HG03159 (cell line): ENCODE measurements at regions not wholly inside any gene's neighbourhood (a gene's known extent, or its start where the extent isn't known, plus 50 kb on each side); places are given as distances from the start of the nearest gene placed in this dataset.
"Not testable (repeated sequence)": the region's sequence is repeated elsewhere in the genome, so short reads cannot be mapped to it uniquely, and the experiment has no call there.

Experiments
- ATAC-seq: cut with Tn5 transposase; IDR thresholded peaks from one replicate; pipeline ENCODE4 v1.9.1; 2021; ENCODE audit warnings: mild to moderate bottlenecking, moderate library complexity; ENCODE audit not compliant: unreplicated experiment

DNA sequence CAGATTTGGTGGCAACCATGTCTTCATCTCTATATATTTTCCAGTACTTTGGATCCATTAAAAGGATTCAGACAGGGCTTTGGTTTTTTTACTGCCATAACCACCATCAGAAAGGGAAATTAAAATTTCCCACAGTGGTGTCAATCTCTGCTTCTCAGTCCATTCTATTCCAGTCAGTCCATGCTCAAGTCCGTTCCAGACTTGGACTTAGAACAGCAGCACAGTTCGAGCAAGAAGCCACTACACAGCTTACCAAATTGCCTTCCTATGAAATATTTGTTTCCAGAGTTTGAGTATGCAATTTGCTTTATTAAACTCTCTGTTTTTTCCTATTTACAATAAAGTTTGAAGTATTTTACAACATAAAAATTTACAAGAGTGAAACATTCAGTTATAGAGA lies 306.5 kb upstream of the GULP1 start:
- ATAC-seq: no peak

DNA sequence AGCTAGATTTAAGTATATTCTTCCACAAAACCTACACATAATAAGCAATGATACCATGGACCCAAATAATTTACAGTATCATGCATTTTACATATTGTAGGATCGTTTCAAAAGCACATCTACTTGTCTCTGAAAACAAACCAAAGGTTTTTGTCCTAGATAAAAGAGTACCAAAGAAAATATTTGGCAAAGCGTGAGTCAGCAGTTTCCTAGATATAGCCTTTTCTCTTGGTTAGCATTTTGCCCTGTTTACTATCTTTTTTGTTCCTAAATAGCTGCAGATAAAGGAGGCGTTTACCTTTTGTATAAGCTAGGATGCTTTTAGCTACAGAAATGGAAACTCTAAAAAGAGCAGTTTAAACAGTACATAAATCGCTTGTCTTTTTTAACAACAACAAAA lies 305.8 kb upstream of the GULP1 start:
- no peak for ATAC-seq

DNA sequence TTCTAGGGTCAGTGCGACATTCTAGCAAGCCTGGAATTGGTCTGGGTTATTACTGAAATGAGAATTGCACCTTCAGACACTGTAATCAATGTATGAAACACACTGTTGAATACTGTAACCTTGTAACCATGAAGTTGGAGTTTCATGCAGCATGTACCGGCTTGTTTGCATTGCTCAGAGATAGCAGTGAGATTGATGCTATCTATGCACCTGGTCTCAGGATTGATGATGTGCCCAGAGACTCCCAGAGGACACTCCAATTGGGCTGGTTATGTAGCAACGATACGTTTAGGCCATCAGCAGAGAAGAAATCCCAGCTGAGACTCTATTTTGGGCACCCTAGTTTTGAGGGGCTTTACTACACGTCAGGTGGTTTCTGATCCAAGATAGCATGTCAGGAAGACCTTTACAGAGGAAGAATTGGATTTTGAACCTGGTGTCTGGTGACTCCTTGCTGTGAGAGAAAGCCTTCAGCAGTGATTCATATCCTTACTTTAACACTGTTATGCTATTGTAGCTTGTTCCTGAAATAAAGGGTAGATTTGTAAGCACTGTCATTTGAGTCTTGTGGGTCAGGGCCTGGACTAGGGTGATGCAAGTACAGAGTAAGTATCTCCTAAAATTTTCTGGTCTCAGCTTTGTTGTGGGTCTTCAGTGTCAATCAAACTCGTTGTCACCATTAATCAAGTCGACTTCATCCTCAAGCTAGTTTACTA lies 305.1 kb upstream of the GULP1 start:
- no peak for ATAC-seq

DNA sequence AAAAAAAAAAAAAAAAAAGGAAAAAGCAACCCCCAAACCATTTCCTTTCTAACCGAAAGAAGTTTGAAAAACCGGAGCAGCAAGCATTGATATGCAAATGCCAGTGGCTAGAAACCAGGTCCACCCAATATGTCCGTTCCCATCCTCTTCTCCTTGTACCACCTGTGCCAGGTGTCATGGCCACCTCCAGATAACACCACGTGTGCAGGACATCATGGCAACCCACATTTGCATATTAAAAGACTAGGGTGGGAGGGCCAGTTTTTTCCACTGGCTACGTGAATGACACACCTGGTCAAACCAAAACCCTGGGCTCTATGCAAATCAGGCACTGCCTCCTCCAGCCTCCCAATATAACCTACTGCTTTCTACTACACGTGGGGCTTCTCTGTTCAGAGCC lies 303.3 kb upstream of the GULP1 start:
- no peak for ATAC-seq

DNA sequence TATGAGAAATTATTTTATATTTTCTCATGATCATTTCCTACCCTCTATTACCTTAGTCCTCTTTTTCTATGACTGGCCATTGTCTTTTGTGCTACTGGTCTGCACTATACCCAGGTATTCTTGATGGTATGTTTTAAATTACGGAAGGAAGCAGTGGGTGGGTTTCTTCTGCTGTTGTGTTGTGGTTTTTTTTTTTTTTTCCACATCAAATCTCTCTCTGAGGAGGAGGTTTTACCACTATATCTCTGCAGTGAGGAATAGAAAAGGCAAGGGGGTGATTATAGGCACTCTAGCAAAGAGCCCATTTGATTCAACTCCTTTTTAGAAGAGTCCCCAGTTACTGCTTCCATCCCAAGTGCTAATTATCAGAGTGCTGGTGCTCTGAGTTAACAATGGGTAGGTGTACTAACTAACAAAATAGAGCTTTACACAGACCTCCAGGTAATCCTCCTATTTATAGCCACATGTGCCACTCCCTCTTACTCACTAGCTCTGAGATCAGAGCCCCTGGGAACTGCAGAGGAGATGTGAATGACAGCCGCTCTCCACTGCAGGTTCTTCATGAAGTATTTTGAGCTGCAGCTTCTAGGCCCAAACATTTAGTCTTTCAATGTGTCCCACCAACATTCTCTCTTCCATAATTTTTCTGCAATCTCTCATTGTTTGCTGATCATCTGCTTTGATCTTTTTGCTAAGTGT lies 301.6 kb upstream of the GULP1 start:
- no peak for ATAC-seq

DNA sequence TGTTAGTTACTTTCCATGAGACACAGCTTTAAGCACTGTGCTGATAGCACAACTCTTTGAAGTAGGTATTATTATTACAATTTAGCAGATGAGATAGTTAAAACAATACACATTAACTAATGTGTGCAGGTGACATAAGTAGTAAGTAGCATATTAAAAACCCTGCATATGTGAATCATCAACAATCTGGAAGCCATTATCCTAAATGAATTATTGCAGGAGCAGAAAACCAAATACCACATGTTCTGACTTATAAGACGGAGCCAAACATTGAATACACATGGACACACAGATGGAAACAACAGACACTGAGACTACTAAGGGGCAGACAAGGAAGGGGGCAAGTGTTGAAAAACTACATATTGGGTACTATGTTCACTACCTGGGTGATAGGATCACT lies 300.3 kb upstream of the GULP1 start:
- ATAC-seq: no peak

DNA sequence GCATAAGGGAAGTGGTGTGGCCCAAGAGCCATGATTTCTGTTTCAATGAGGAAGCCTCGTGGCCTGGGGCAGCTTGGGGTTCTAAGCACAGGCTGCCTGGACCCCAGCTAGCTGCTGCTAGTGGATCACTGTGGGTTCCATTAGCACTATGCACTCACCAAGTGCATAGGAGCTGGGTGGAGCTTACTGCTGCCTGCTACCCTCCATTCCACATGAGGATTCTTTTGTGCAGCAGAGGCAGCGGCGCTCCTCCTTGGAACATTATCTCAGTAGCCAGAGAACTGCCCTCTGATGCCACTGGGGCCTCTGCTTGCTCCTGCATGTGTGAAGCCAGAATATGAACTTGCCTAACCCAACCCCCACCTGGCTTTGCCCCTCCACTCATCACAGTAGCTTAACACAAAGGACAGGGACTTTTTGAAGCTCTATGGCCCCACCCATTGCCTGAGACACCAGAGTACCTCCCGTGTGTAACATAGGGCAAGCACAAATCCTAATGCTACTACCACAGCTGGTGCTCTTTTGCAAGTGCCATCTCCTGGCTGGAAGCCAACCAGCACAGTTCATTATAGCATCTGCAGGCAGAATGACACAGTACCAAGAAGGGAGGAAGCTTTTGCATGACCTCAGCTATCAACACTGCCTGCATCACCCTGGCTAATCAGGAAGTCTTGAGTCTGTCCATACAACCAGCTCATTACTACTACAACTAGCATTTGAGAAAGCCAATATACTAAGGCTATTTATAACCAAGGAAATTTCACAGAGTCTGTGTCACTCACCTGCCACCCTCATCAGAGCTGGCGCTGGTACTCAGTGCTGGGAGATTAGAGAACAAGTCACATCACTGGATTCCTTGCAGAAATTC lies 297.0 kb upstream of the GULP1 start:
- ATAC-seq: no peak

DNA sequence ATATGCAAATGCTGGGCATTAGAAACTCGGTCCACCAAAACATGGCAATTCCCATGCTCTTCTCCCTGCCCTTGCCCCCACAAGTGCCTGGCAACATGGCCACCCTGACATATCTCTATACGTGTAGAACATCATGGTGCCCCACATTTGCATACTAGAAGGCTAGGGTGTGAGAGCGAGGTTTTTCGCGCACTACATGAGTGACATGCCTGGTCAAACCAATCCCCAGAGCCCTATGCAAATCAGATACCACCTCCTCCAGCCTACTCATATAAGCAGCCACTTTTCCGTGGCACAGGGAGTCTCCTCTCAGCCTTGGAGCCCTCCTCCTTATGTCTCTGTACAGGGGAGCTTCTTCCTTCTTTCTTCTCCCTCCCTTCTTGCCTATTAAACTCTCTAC lies 296.1 kb upstream of the GULP1 start:
- no peak for ATAC-seq

DNA sequence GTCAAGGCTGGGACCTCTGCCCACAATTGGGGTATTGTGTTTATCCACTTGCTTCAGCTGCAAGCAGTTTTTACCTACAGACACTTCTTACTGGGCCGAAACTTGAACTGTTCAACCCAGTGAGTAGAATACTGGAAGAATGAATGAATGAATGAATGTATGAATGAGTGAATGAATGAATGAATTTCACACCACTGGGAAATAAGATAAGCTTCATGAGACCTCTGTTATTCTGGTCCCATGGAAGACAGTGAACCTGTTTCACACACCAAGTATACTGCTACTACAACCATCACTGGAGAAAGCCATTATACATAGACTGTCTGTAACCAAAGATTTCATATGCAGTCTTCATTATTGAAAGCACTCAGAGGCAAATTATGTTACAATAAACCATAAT lies 295.0 kb upstream of the GULP1 start:
- no peak for ATAC-seq

DNA sequence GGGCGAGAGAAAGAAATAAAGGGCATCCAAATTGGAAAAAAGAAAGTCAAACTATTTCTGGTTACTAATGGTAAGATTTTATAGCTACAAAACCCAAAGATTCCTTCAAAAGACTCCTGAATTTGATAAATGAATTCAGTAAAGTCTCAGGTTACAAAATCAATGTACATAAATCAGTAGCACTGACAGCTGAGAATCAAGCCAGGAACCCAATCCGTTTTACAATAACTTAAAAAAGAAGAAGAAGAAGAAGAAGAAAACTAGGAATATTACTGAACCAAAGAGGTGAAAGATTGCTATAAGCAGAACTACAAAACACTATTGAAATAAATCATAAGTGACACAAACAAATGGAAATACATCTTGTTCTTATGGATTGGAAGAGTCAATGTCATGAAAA lies 291.5 kb upstream of the GULP1 start:
- no peak for ATAC-seq

DNA sequence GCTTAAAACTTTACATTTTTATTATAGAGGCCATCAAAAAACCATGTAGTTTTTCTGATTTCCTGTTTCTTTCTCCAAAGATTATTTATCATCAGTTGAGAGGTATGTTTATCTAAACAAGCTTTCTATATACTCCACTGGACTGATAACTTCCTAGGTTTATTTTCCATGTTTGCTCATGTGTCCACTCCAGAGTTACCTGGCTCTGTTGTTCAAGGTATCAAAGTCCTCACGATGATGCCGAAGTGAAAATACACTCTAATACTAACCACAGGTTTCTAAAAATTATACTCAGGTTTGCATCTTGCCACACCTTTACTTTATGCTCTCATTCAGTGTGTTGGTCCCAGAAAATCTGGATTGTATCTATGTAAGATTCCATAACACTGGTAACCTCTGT lies 287.9 kb upstream of the GULP1 start:
- ATAC-seq: no peak

DNA sequence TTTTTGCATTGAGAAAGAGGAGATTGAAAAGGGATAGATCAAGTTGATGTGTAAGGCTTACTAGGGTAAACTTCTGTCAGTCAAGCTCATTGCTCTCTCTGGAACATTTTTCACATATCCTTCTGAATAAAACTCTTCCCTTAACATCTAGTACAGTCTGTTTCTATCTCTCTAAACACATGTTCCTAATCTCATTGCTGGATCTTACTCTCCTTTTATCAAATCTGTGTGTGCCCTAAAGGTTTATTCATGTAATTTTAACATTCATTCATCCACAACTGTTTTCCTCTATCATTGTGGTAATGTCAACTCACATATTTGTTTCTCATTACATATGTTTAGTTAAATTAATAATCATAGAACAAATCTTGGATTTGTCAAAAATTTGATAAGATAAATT lies 277.9 kb upstream of the GULP1 start:
- no peak for ATAC-seq

DNA sequence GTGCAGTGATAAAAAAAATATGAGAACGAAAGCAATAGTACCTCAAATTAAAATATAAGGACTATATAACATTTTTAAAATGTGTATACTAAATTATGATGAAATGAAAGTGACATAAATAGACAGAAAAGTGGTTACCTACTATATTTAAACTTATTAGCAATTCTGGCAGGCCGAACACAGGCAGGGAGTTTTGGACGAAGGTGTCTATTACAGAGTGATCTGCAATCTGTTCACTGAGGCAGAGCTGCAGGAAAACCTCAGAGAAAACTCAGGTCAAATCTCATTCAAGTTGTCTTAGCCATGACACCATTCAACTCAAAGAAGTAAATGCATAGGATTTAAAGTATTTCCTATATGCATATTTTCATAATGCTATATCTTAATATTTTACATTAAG lies 274.8 kb upstream of the GULP1 start:
- no peak for ATAC-seq

DNA sequence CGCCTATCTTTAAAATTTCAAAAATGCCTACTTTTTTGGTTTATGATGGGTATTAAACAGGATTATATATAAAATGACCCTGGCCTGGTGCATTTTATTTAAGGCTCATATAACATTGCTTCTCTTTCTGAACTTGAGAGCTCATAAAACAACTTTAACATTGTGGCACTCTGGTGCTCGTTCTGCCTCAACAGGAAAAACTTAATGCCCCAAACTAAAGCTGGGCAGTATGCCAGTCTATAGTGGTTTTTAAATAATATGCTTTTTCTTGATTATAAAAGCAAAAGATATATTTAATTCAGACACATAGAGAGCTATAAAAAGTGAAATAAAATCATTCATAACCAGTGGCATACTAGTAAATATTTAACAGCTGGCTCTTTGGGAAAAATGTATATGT lies 269.3 kb upstream of the GULP1 start:
- ATAC-seq: no peak

DNA sequence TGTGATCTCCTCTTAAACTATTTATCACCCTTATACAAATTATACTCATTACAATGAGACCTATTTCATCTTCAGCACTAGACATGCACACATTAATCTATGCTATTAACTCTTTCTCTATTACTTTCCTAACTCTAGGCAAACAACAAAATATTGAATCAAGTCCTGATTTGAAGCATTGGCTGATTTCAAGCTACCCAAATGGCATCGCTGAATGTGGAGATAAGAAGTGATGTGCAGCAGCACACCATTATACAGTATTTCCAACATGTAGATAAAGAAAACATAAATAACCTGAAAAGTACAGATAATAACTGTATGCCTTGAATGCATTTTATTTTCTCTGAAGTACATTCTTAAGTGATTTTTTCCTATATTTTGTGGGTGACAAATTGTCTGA lies 268.6 kb upstream of the GULP1 start:
- no peak for ATAC-seq

DNA sequence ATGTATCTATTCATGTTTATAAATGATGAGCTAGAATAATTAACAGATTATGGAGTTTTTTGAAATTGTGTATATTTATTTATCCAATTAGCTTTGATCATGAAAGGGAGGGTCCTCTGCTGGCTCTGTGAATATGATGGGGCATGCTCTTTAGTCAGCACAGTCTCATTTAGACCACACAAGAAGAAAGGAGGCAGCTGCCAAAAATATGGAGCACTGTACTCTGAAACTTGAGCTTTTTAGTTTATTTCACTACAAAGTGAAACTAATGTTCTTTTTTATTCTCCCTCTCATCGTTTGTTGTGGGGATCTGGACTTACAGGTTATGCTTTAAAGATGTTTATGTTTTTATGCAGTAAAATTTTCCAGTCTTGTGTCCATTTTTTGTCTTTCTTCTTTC lies 266.9 kb upstream of the GULP1 start:
- no peak for ATAC-seq

DNA sequence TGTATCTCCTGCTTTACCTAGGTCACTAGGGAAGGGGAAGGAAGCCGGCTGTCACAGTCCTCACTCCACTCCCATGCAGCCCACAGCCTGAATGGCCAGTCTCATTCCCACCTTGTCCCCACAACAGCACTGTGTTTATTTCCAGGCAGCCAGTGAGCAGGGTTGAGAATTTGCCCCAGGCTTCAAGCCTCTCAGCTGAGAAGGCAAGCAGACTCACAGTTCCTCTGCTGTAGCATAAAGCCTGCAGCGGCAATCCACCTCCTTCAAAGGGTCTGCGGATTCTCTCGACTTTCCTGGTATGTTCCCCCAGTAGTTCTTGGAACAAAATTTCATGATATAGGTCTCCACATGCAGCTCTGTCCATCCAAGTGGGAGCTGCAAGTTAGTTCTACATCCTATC lies 262.9 kb upstream of the GULP1 start:
- ATAC-seq: no peak

DNA sequence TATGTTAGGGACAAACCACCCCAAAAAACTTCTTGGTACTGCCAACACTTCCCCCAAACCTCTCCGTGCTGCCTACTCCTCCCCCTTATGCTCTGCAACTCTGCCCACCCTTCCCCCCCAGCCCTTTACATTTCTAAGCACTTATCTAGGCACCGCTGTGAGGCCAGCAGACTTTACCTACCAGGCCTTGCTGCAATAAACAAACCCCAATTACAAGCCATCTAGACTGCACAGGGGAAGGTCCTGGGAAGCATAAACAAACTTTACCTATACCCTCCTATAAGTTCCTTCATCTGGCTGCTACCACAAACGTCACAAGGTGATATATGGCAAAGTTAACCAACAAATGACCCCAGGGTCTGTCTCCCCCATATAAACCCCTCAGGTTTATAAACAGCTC lies 259.4 kb upstream of the GULP1 start:
- no peak for ATAC-seq

DNA sequence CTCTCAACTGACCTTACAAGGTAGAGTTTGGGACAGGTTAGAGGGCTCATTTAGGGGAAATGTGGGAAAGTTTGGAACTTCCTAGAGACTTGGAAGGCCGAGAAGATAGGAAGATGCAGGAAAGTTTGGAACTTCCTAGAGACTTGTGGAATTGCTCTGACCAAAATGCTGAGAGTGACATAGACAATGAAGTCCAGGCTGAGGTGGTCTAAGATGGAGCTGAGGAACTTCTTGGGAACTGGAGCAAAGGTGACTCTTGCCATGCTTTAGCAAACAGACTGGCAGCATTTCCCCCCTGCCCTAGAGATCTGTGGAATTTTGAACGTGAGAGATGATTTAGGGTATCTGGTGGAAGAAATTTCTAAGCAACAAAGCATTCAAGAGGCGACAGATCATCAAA lies 258.9 kb upstream of the GULP1 start:
- no peak for ATAC-seq

DNA sequence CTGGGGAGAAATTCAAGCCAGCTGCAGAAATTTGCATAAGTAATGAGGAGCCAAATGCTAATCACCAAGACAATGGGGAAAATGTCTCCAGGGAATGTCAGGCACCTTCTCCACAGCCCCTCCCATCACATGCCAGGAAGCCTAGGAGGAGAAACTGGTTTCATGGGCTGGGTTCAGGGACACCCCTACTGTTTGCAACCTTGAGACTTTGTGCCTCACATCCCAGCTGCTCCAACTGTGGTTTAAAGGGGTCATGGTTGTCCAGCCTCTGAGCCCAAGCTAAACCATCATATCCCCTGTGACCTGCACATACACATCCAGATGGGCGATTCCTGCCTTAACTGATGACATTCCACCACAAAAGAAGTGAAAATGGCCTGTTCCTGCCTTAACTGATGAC lies 258.4 kb upstream of the GULP1 start:
- not testable (repeated sequence) for ATAC-seq

DNA sequence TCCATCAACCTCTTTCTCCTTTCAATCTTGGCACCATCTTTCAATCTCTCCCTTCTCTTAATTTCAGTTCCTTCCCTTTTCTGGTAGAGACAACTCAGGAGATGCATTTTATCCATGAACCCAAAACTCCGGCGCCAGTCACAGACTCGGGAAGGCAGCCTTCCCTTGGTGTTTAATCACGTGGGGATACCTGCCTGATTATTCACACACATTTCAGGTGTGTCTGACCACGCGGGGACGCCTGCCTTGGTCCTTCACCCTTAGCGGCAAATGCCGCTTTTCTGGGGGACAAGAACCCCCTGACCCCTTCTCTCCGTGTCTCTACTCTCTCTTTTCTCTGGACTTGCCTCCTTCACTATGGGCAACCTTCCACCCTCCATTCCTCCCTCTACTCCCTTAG lies 257.6 kb upstream of the GULP1 start:
- not testable (repeated sequence) for ATAC-seq

DNA sequence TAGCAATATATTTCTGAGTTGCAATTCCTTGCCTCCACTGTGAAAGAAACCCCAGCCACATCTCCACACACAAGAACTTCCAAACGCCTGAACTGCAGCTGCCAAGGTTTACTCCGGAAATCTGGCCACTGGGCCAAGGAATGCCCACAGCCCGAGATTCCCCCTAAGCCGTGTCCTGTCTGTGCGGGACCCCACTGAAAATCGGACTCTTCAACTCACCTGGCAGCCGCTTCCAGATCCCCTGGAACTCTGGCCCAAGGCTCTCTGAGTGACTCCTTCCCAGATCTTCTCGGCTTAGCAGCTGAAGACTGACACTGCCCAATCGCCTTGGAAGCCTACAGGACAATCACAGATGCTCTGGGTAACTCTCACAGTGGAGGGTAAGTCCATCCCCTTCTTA lies 256.3 kb upstream of the GULP1 start:
- ATAC-seq: not testable (repeated sequence)
